OCI-LY1 (cell line): ENCODE measurements at regions not wholly inside any gene's neighbourhood (a gene's known extent, or its start where the extent isn't known, plus 50 kb on each side); places are given as distances from the start of the nearest gene placed in this dataset.
"Not testable (repeated sequence)": the region's sequence is repeated elsewhere in the genome, so short reads cannot be mapped to it uniquely, and the experiment has no call there.

Experiments
- H2AFZ ChIP-seq: fragments of 200-600 bp; sonication (generic), shearing (Covaris generic); 2 replicates; pipeline ENCODE4 v1.6.0; 2014; ENCODE audit warnings: antibody characterized with exemption, mild to moderate bottlenecking, low read length
- H3F3A ChIP-seq: fragments of 200-600 bp; sonication (generic), shearing (Covaris generic); 2 replicates; pipeline ENCODE4 v1.6.0; 2014; ENCODE audit warnings: mild to moderate bottlenecking, antibody characterized with exemption, low read length, moderate library complexity; ENCODE audit not compliant: insufficient read depth
- H3K27ac ChIP-seq: fragments of 200-600 bp; sonication (generic); 2 replicates; pipeline ENCODE4 v1.5.1; 2014; ENCODE audit warnings: low read length, mixed run types, mild to moderate bottlenecking, low read depth; ENCODE audit not compliant: poor library complexity, severe bottlenecking
- H3K27me3 ChIP-seq: fragments of 200-600 bp; sonication (generic); 2 replicates; pipeline ENCODE4 v1.6.0; 2014; ENCODE audit warnings: antibody characterized with exemption, mild to moderate bottlenecking, low read length, moderate library complexity; ENCODE audit not compliant: insufficient read depth
- H3K36me3 ChIP-seq: fragments of 200-600 bp; sonication (generic); 2 replicates; pipeline ENCODE4 v1.6.1; 2014; ENCODE audit warnings: mild to moderate bottlenecking, antibody characterized with exemption, low read length, moderate library complexity, mixed read lengths; ENCODE audit not compliant: insufficient read depth
- H3K4me1 ChIP-seq: fragments of 200-600 bp; sonication (generic); 2 replicates; pipeline ENCODE4 v1.5.1; 2014; ENCODE audit warnings: mild to moderate bottlenecking, low read length, moderate library complexity; ENCODE audit not compliant: insufficient read depth, severe bottlenecking
- H3K4me2 ChIP-seq: fragments of 200-600 bp; sonication (generic), shearing (Covaris generic); 2 replicates; pipeline ENCODE4 v1.6.1; 2014; ENCODE audit warnings: low read length
- H3K4me3 ChIP-seq: fragments of 200-600 bp; sonication (generic); 2 replicates; pipeline ENCODE4 v1.5.1; 2014; ENCODE audit warnings: low read length, low read depth, mild to moderate bottlenecking, mixed read lengths; ENCODE audit not compliant: poor library complexity, severe bottlenecking
- H3K79me2 ChIP-seq: fragments of 200-600 bp; shearing (Covaris generic); 2 replicates; pipeline ENCODE4 v1.6.1; 2016; ENCODE audit warnings: mixed run types, low read length, mixed read lengths; ENCODE audit not compliant: insufficient read depth
- H3K9ac ChIP-seq: fragments of 200-600 bp; sonication (generic), shearing (Covaris generic); 2 replicates; pipeline ENCODE4 v1.6.1; 2014; ENCODE audit warnings: mild to moderate bottlenecking, low read length, mixed read lengths
- H3K9me2 ChIP-seq: fragments of 200-600 bp; sonication (generic), shearing (Covaris generic); 2 replicates; pipeline ENCODE4 v1.6.1; 2014; ENCODE audit warnings: low read depth, mild to moderate bottlenecking, low read length, mixed read lengths
- H3K9me3 ChIP-seq: fragments of 200-600 bp; shearing (Covaris generic); 2 replicates; pipeline ENCODE4 v1.6.1; 2014; ENCODE audit warnings: low read length, mixed read lengths
- H4K20me1 ChIP-seq: fragments of 200-600 bp; sonication (generic), shearing (Covaris generic); 2 replicates; pipeline ENCODE4 v1.6.0; 2016; ENCODE audit warnings: mild to moderate bottlenecking, low read length; ENCODE audit not compliant: insufficient read depth
- CTCF ChIP-seq: fragments of 200-600 bp; sonication (generic), shearing (Covaris generic); IDR thresholded peaks from 2 replicates; pipeline ENCODE4 v1.5.1; 2017; ENCODE audit warnings: mild to moderate bottlenecking, antibody characterized with exemption, low read length, moderate library complexity, mixed read lengths
- EZH2 ChIP-seq: fragments of 200-600 bp; sonication (generic), shearing (Covaris generic); IDR thresholded peaks from 2 replicates; pipeline ENCODE4 v1.8.0; 2017; ENCODE audit warnings: borderline replicate concordance, mixed run types, mild to moderate bottlenecking, antibody characterized with exemption, low read length, moderate library complexity, mixed read lengths

GRCh38 chr13:54802226-54802625 lies 1773.6 kb downstream of the OLFM4 start:
- H3K79me2 ChIP-seq: no peaks in the 10 kb centered on the region
- no peaks in the 10 kb centered on the region for H3K4me1 ChIP-seq
- no peak overlapping the region for H3K4me3 ChIP-seq
- TF ChIP-seq CTCF: no peak
- no peak for TF ChIP-seq EZH2
- H2AFZ ChIP-seq: no peak overlapping the region
- H3K27me3 ChIP-seq: no peaks in the 10 kb centered on the region
- H3F3A ChIP-seq: no peaks in the 10 kb centered on the region
- H3K9ac ChIP-seq: no peak overlapping the region
- no peaks in the 10 kb centered on the region for H4K20me1 ChIP-seq
- no peaks in the 10 kb centered on the region for H3K9me3 ChIP-seq
- H3K36me3 ChIP-seq: no peaks in the 10 kb centered on the region
- H3K27ac ChIP-seq: no peak overlapping the region
- H3K4me2 ChIP-seq: no peak overlapping the region
- H3K9me2 ChIP-seq: no peaks in the 10 kb centered on the region

GRCh38 chr13:54805743-54806142 lies 1777.1 kb downstream of the OLFM4 start:
- H2AFZ ChIP-seq: no peak overlapping the region
- no peaks in the 10 kb centered on the region for H4K20me1 ChIP-seq
- H3K9ac ChIP-seq: no peak overlapping the region
- no peaks in the 10 kb centered on the region for H3F3A ChIP-seq
- TF ChIP-seq EZH2 (no peak), CTCF (no peak)
- no peaks in the 10 kb centered on the region for H3K36me3 ChIP-seq
- H3K27ac ChIP-seq: no peak overlapping the region
- H3K4me2 ChIP-seq: no peak overlapping the region
- H3K9me2 ChIP-seq: no peaks in the 10 kb centered on the region
- H3K4me3 ChIP-seq: no peak overlapping the region
- no peaks in the 10 kb centered on the region for H3K9me3 ChIP-seq
- no peaks in the 10 kb centered on the region for H3K79me2 ChIP-seq
- H3K27me3 ChIP-seq: no peaks in the 10 kb centered on the region
- no peaks in the 10 kb centered on the region for H3K4me1 ChIP-seq

- H3F3A ChIP-seq, H4K20me1 ChIP-seq, H3K9me2 ChIP-seq, H3K27ac ChIP-seq, H3K79me2 ChIP-seq, H3K4me1 ChIP-seq, H3K36me3 ChIP-seq, H3K4me2 ChIP-seq, H3K27me3 ChIP-seq, H3K9me3 ChIP-seq, H3K9ac ChIP-seq, H2AFZ ChIP-seq, H3K4me3 ChIP-seq: not testable (repeated sequence)
These were observed 1793.4 kb downstream of the OLFM4 start for GRCh38 chr13:54821938-54822470.

GRCh38 chr13:54829391-54830068 lies 1800.9 kb downstream of the OLFM4 start:
- not testable (repeated sequence) for H3K9me3 ChIP-seq, H4K20me1 ChIP-seq, H3K36me3 ChIP-seq, H3K27ac ChIP-seq, H3K4me3 ChIP-seq, H3K9me2 ChIP-seq, H3F3A ChIP-seq, H2AFZ ChIP-seq, H3K79me2 ChIP-seq, H3K4me2 ChIP-seq, H3K4me1 ChIP-seq, H3K27me3 ChIP-seq, H3K9ac ChIP-seq
